Keratinocyte (primary cell): ENCODE measurements at regions not wholly inside any gene's neighbourhood (a gene's known extent, or its start where the extent isn't known, plus 50 kb on each side); places are given as distances from the start of the nearest gene placed in this dataset.

Experiments
- CTCF ChIP-seq, 3 experiments: IDR thresholded peaks in 1 of 3; conservative IDR thresholded peaks in 1 of 3; optimal IDR thresholded peaks in 1 of 3; 2 replicates in 2 of 3; 3 replicates in 1 of 3; pipeline versions ENCODE3 to v1.5.1; 2011; ENCODE audit warnings: low read length in 3 of 3, mild to moderate bottlenecking in 3 of 3, moderate library complexity in 2 of 3, control low read depth in 1 of 3, inconsistent platforms in 1 of 3; ENCODE audit not compliant: insufficient read depth in 2 of 3; ENCODE audit errors: extremely low read depth in 1 of 3
- EZH2 ChIP-seq: IDR thresholded peaks from one replicate; pipeline ENCODE4 v1.6.1; 2012; ENCODE audit warnings: inconsistent platforms, mild to moderate bottlenecking, low read length, moderate library complexity

- TF ChIP-seq CTCF (optimal IDR thresholded peaks at IDR 0.05 in 1 of 3, IDR thresholded peaks at IDR 0.05 in 1 of 3, conservative IDR thresholded peaks at IDR 0.05 in 1 of 3; ENCODE audit: extremely low read depth in 1 of 3, insufficient read depth in 2 of 3, low read length in 3 of 3) (no peak), EZH2 (no peak)
Measured at GRCh38 chr6:169023161-169023874, 230.3 kb downstream of the THBS2 start.
